ENCODE measurements at regions not wholly inside any gene's neighbourhood (a gene's known extent, or its start where the extent isn't known, plus 50 kb on each side); places are given as distances from the start of the nearest gene placed in this dataset.

- H3K27ac Mint-ChIP-seq: no peak overlapping the region
- no peak overlapping the region for H3K4me3 Mint-ChIP-seq
- H3K36me3 Mint-ChIP-seq: no peaks in the 10 kb centered on the region
- no peaks in the 10 kb centered on the region for H3K4me1 Mint-ChIP-seq
- no peak for DNase-seq (ENCODE audit: low spot score in 2 of 2, unreplicated experiment in 2 of 2)
- H3K27me3 Mint-ChIP-seq (ENCODE audit: low read depth): no peaks in the 10 kb centered on the region
- peaks cover 31% of the 10 kb centered on the region for H3K9me3 Mint-ChIP-seq
- TF ChIP-seq CTCF (IDR thresholded peaks at IDR 0.05; ENCODE audit: unreplicated experiment): no peak
Measured at GRCh38 chr13:86757236-86757978, 913.8 kb upstream of the SLITRK5 start.

GRCh38 chr13:86758116-86758515 lies 913.1 kb upstream of the SLITRK5 start:
- peaks cover 38% of the 10 kb centered on the region for H3K9me3 Mint-ChIP-seq
- no peaks in the 10 kb centered on the region for H3K4me1 Mint-ChIP-seq
- TF ChIP-seq CTCF (IDR thresholded peaks at IDR 0.05; ENCODE audit: unreplicated experiment): no peak
- H3K36me3 Mint-ChIP-seq: no peaks in the 10 kb centered on the region
- H3K27me3 Mint-ChIP-seq (ENCODE audit: low read depth): no peaks in the 10 kb centered on the region
- H3K27ac Mint-ChIP-seq: no peak overlapping the region
- no peak for DNase-seq (ENCODE audit: low spot score in 2 of 2, unreplicated experiment in 2 of 2)
- no peak overlapping the region for H3K4me3 Mint-ChIP-seq

GRCh38 chr13:86760620-86761019 lies 910.6 kb upstream of the SLITRK5 start:
- H3K4me3 Mint-ChIP-seq: no peak overlapping the region
- TF ChIP-seq CTCF (IDR thresholded peaks at IDR 0.05; ENCODE audit: unreplicated experiment): no peak
- H3K36me3 Mint-ChIP-seq: no peaks in the 10 kb centered on the region
- H3K9me3 Mint-ChIP-seq: peaks cover 51% of the 10 kb centered on the region
- H3K27me3 Mint-ChIP-seq (ENCODE audit: low read depth): no peaks in the 10 kb centered on the region
- no peak for DNase-seq (ENCODE audit: low spot score in 2 of 2, unreplicated experiment in 2 of 2)
- no peaks in the 10 kb centered on the region for H3K4me1 Mint-ChIP-seq
- no peak overlapping the region for H3K27ac Mint-ChIP-seq

GRCh38 chr13:86765462-86765861 lies 905.7 kb upstream of the SLITRK5 start:
- Mint-ChIP-seq H3K27ac (no peak overlapping the region), H3K9me3 (peaks cover 37% of the 10 kb centered on the region), H3K4me1 (no peaks in the 10 kb centered on the region), H3K4me3 (no peak overlapping the region), H3K27me3 (ENCODE audit: low read depth) (no peaks in the 10 kb centered on the region), H3K36me3 (no peaks in the 10 kb centered on the region)
- DNase-seq (ENCODE audit: low spot score in 2 of 2, unreplicated experiment in 2 of 2): no peak
- no peak for TF ChIP-seq CTCF (IDR thresholded peaks at IDR 0.05; ENCODE audit: unreplicated experiment)

- TF ChIP-seq CTCF (IDR thresholded peaks at IDR 0.05; ENCODE audit: unreplicated experiment): no peak
- no peak for DNase-seq (ENCODE audit: low spot score in 2 of 2, unreplicated experiment in 2 of 2)
- Mint-ChIP-seq H3K36me3 (no peaks in the 10 kb centered on the region), H3K9me3 (peaks cover 7% of the 10 kb centered on the region), H3K27me3 (ENCODE audit: low read depth) (no peaks in the 10 kb centered on the region), H3K27ac (no peak overlapping the region), H3K4me1 (no peaks in the 10 kb centered on the region), H3K4me3 (no peak overlapping the region)
Measured at GRCh38 chr13:86788616-86789015, 882.6 kb upstream of the SLITRK5 start.

All from mesothelial cell of epicardium (in vitro differentiated cells).